Ovary (tissue), 1 donor: ENCODE measurements at regions not wholly inside any gene's neighbourhood (a gene's known extent, or its start where the extent isn't known, plus 50 kb on each side); places are given as distances from the start of the nearest gene placed in this dataset. TPM values are rescaled to one million over a fixed set of nuclear protein-coding genes. Genes with fewer than 3 reads are reported as not detected.

ENCODE experiments used
- small RNA-seq: library from RNA; depleted of rRNA; stranded (forward); fragments of <200 nt; gene quantifications from one replicate; pipeline ENCODE3, GENCODE V24; 2016

Small RNAs in the stretch of these regions (small RNA-seq; reads per million reads assigned to genes)
- gene RNA5SP516: not detected
